CD4-positive, alpha-beta T cell treated with Interferon gamma for 1 hour (primary cell): ENCODE measurements at regions not wholly inside any gene's neighbourhood (a gene's known extent, or its start where the extent isn't known, plus 50 kb on each side); places are given as distances from the start of the nearest gene placed in this dataset.

Experiments used
- DNase-seq: peaks from one replicate; pipeline ENCODE4 v3.0.0-alpha.2; 2020

DNA sequence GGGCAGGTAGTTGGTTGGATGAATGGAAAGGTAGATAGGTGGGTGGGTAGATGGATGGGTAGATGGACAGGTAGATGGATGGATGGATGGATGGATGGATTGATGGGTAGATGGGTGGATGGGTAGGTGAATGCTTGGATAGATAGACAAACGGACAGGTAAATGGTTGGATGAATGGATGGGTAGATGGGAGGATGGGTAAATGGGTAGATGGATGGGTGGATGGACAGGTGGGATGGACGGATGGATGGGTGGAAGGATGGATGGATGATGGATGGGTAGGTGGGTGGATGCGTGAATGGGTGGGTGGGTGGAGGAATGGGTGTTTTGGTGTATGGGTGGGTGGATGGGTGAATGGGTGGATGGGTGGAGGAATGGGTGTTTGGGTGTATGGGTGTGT is 50.1 kb upstream of the ASAP2 start:
- no peak for DNase-seq

DNA sequence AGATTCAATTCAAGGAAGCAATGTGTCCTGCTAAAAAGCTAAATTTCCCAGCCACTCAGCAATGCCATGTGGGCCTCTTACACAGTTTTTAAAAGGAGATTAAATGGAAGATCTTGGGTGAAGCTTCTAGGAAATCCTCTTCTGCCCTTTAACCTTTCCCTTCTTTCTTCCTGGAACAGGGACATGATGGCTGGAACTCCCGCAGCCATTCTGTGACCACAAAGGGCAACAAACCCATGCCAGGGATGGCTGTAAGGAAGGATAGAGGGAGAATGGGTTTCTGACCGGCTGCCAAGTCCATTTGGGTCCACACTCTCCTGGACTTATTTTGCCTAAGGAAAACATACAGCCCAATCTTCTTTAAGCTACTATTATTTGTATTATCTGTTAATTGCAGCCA is 52.6 kb upstream of the ASAP2 start:
- no peak for DNase-seq

DNA sequence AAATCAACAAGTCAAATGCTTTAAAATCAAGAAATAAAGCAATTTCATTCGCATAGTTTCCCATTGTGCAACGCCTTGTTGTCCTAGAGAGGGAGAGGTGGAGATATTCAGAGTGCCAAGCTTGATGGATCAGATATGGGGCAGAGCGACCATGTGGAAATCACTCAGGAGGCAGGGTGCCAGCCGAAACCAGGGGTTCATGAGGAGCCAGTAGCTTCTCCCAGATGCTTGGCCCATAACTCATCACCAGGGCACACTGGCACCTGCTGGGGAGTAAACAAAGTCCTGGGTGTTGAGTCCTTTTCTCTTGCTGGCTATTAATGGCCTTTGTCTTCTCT is 53.0 kb upstream of the ASAP2 start:
- no peak for DNase-seq

DNA sequence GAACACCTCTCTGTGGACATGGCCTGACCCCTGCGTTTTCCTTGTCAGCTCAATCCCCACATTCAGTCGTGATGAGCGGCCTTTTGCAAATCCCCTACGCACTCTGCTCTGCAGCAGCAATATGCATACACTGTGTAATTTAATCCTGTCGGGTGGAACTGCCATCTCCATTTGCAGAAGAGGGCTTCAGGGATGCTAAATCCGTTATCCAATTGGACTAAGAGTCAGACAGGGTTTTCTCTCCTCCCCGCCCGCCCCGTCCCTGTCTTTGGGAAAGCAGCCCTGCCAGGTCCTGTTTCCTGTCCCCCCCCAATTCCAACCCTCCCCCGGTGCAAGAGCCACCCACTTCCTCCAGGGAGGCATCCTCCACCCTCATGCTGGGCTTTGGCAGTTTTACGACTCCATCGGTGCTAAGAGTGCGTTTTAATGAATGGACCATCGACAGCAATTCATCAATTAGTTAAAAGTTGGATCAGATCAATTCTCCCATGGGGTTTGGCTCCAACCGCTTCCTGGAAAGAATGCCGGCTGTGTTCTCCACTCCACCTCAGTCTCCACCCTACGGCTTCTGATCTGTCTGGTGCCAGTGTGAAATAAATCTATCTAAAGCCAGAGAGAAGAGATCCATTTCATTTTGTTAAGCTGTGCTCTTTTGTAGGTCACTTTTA is 53.5 kb upstream of the ASAP2 start:
- no peak for DNase-seq

DNA sequence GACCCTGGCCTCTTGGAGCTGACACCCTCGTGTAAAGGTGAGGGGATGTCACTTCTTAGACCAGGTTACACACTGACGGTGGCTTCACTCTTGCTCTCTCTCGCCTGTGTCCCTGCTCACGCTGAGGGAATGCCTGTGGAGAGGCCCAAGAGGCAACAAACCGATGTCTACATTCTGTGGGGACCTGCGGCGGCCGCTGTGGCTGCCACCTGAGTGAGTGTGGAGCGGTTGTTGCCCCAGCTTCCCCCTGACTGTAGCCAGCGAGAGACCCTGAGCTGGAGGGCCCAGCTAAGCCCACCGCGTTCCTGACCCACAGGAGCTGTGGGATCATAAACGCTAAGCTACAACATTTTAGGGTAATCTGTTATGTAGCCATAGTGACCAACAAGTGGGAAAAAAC is 55.7 kb upstream of the ASAP2 start:
- DNase-seq, result no peak

DNA sequence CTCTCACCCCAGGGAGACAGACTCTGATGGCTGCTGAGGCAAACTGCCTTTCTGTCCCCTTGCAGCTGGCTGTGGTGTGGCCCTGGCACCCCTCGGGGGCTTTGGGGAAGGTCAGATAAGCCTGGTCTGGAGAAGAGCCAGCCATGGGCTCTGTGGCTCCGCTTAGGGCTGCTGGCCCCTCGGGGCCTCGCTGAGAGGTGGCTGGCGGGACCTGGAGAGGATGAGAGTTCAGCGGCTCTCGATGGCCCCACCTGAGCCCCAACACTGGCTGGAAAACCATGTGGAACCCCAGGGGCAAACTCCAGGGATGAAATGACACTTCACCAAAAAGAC is 56.1 kb upstream of the ASAP2 start:
- no peak for DNase-seq

DNA sequence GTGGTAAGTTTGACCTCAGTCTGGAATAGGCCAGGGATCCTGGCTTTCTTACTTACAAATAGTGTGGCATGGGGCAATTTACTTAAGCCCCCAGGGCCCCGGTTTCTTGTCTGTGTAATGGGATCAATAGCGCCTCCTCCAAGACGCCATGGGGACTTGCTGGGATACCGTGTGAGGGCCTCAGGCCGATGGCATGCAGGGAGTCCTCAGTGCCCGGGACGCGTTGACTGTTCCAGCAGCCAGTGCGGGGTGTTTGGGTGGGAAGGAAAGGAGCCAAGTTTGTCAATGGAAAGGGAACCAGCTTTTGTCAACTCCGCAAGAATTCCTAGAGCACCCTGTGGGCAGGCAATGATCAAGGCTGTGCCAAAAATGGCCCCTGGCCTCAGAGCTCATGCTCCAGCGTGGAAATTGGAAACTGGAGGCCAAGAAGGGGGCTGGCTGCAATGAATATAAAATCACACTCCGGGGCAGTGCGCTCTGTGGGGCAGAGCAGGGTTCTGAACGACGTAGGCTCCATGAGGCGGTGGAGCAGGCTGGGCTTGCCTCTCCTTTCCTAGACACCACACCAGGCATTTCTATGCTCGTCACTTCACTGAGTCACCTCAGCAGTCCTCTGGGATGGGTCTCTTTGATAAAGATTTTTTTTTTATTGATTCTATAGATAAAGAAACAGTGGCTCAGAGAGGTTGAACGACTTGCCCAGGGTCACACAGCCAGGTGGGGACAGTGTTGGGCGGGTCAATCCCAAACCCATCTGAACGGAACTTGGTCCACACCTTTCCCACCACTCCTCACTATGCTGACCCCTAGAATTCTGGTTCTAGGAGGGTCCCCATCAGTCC is 56.7 kb upstream of the ASAP2 start:
- no peak for DNase-seq

DNA sequence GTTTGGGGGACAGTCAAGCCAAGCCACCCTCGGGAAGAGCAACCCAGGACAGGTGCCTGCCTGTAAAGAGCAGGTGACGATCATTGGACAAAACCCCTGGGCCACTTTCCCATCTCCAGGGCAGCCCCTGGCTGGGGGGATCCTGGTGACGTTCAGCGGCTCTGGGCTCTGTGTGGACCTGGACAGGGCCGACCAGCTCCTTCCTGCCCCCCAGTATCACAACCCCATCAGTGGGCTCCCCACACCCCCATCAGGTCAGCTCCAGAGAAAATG is 57.3 kb upstream of the ASAP2 start:
- DNase-seq, result no peak

DNA sequence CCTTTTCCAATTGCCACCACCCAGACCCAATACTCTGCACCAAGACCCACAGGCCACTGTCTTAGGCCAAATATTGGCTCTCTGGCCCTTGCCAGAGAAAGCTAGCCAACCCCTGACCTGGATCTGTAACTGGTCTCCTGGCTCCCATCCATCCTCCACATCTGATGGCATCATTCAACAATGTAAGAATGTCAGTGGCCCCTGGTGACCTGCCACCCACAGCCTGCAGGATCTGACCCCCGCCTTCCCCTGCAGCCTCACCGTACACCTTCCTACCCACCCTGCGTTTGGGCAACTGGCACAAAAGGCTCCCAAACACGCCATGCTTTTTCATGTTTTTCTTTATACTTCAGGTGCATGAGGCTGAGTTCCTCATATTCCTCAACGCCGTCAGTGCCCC is 60.0 kb upstream of the ASAP2 start:
- DNase-seq, result no peak

DNA sequence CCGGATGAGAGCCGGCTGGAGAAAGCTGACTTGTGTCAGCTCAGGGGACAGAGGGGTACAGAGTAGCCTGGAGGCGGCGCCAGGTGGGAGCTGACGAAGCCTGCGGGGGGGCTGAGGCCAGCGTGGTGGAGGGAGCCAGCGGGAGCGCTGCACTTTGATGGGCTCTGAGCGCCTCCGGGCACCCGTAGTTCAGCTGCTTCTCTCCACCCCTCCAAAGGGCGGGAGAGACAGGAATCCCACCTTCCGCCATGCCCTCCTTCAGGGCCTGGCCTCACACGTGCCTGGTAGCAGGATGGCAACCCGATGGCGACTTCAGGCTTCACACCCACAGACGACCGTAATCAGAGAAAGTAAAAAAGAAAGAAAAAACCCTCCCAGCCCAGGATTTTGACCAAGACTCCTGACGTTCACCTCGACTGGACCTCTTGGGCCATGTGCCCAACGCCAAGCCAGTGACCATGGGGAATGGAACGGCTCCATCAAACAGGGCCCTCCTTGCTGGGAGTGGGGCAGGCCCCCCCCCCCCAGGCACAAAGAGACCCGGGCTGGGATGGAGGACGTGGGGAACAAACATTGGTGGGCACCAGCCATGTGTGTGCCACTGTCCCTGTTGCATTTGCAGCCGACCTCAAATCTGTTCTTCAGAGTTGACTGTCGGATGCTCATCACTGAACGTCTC is 60.7 kb upstream of the ASAP2 start:
- DNase-seq, result no peak

DNA sequence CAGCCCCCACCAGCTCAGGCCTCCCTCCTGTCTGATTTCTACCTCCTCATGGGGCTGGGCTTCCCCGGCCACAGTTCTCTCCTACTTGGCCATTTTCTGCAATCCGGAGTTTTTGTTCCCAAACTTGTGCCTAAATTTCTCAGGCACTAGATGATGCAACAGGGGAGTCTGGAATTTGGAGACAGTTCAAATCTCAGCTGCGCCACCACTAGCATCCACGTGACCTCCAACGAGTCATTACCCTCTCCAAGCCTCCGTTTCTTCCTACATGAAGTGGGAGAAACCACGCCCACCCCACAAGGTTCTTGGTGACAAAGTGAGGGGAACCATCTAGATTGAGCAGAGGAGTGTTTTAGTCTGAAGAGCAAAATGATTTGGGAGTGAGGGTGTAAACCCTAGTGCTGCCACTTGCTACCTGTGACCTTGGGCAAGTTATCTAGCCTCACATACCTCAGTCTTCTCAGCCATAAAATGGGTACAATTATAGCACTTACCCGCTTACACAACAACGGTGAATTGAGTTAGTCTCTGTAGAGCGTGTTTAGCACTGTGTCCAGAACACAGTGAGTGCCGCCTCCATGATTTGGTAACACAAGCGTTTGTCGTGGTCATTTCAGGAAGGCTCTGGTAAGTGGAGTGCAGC is 61.4 kb upstream of the ASAP2 start:
- no peak for DNase-seq

DNA sequence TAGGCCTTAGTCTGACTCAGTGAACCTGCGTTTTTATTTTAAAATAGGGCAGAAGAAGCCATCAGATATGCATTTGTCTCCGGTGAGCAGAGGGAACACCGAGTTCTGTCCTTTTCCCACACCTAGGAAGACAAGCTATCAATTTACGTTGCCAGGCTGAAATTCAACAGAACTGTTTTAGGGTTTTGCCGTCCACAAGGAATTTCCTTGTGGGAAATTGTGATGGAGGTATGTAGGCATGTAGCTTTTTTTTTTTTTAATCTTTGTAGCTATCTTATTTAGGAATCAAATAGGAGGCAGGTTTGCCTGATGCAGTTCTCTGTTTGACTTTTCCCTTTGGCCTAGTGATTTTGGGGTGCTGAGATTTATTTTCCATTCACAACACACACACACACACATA is 62.0 kb upstream of the ASAP2 start:
- no peak for DNase-seq

DNA sequence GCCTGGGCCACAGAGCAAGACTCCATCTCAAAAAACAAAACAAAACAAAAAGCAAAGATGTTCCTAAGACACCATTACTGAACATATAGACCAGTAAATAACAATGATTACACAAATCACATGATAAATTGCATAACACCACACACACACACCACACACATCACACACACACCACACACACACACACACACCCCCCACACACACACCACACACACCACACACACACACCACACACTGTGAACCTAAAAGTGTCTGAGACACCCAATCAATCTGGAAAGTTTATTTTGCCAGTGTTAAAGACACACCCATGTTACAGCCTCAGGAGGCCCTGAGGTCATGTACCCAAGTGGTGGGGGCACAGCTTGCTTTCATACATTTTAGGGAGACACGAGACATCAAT is 62.6 kb upstream of the ASAP2 start:
- no peak for DNase-seq

DNA sequence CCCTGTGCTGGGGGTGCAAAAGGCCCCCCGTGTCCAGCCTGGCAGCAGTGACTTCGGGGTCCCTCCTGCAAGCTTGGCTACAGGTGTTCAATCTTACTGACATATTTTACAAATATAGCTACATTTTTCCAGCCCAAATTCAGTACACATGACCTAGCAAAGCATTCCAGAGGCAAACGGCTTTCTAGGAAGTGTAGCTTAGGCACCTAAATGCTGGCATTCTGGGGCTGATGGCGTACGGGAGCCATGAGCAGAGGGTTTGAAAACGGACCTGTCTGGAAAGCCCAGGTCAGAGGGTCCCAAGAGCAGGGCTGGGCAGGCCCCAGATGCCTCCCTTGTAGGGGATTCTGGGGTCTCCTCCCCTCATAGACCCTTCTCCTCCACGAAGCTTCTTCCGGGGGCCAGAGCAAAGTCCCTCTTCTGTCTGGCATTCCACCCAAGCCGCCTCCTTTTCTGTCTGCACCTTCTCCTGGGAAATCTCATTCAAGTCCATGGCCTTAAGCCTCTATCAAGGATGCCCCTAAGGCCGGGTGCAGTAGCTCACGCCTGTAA is 63.3 kb upstream of the ASAP2 start:
- DNase-seq, result no peak

DNA sequence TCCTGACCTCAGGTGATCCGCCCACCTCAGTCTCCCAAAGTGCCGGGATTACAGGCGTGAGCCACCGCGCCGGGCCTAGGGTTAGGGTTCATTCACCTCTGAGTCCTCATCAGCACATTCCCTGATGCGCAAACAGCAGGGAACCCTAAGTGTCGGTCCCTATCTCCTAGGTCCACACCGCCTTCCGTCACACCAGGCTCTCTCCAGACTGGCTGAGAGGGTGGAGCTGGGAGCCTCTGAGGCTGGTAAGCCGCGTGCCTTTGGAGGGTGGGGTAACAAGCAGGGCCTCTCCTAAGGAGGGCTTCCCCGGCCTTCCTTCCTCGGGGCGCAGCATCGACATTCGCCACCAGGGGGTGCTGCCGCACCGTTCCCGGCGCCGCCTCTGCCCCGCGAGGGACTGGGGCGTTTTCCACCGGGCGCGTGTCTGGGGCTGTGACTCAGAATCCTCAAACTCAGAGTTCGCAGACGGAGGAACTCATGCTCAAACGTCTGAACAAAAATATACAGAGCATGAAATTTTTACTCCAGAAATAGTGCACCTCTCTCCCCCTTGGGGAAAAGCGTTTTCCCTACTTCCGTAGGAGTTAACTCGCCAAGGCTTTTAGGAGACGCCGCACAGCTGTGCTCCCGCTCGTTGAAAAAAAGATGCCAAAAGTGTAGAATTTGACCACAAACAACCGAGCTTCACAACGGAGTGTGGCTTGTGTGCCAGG is 63.9 kb upstream of the ASAP2 start:
- peak; percentile 73 for DNase-seq

DNA sequence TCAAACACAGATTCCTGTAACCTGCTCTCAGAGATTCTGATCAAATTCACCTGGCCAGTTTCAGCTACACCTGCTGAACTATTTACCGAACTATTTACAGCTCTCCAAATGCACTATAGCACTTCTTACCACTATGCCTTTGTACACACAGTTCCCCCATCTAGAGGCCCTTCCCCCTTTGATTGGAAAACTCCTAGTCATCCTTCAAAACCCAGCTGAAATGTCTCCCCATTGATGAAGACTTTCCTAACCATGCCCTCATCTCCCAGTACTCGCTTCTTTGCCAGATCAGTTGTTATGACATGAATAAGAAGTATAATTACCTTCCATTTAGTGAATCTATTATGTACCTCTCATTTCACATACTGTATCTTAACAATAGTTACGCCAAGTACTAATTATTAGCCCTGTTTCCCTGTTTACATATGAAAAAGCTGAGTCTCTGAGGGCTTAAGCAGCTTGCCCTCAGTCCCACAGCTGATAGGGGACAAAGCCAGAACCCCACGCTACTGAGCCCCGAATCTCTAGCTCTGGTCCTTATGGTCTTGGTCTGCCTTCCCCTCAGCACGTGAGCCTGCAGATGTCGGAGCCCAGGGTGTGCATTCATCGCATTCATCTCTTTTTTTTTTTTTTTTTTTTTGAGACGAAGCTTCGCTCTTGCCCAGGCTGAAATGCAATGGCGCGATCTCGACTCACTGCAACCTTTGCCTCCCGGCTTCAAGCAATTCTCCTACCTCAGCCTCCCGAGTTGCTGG is 64.7 kb upstream of the ASAP2 start:
- DNase-seq, result no peak

DNA sequence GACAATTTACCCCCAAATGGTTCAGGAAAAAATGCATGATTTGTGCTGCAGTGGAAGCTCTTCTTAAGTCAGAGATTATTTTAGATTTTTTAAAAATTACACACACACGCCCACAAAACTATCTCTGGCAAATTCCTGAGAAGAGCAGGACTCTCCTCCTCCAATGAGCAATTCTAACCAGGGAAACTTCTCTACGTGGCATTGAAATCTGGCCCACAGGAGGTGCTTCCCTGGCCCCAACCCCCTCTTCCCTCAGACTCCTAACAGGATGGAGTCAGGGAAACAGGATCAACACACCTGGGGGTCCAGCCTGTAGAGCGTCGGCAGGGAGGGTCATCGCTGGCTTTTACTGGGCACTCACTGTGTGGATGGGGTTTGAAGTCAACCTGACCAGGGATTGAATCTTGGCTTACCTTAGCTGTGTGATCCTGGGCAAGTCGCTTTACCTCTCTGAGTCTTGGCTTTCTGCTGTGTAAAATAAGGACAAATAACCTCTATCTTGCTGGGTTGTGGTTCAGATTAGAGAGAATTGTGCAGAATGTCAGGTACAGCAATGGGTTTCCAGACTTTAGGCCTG is 65.4 kb upstream of the ASAP2 start:
- DNase-seq, result no peak

DNA sequence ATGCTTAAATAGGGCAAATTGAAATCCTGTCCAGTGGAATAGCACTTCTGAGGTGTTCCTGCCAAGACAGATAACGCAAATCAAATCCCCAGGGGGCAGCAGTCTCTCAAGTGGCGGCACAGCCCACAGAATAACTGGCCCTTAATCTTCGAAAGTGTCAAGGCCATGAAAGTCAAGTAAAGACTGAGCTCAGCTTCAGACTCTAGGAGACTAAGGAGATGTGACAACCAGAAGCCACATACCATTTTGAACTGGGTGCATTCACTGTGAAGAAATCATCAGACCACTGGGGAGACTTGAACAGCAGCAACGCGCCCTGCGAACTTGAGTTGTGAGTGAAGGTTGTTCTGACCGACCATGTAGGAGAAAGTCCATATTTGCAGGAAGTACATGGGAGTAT is 66.0 kb upstream of the ASAP2 start:
- DNase-seq, result no peak

DNA sequence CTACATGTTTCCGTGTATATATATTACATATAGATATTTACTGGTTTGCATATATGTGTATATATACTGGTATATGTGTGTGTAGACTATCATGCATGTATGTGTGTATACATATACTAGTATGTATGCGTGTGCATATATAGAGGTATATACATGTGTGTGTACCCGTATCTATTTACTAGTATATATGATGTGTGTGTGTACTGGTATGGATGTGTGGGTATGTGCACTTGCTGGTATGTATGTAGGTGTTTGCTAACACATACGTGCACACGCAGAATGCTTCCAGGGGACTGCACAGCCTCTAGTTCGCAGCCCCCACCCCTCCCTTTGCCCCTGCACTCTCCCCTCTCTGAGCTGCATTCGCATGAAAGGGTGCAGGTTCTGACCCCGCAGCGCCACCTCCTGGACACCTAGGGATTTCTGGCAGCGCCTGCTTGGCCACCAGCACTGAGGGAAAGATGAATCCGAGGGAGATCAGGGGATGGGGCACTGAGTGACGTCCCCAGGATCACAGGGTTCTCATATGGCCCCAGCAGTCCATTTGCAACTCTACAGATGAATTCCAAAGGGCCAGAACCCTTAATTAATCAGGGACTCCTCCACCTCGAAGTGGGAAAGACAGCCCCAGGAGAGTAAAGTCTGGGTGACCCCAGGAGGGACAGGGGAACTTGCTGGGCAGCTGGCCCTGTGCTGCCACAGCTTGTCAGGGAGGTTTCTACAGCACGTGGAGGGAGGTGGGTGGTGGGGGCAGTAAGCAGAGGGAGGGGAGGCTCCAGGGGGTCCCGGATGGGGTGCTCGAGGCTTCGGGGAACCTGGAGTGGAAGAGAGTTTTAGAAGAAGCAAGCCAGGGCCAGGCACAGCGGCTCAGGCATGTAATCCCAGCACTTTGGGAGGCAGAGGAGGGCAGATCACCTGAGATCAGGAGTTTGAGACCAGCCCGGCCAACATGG is 66.8 kb upstream of the ASAP2 start:
- peak; percentile 38 for DNase-seq

DNA sequence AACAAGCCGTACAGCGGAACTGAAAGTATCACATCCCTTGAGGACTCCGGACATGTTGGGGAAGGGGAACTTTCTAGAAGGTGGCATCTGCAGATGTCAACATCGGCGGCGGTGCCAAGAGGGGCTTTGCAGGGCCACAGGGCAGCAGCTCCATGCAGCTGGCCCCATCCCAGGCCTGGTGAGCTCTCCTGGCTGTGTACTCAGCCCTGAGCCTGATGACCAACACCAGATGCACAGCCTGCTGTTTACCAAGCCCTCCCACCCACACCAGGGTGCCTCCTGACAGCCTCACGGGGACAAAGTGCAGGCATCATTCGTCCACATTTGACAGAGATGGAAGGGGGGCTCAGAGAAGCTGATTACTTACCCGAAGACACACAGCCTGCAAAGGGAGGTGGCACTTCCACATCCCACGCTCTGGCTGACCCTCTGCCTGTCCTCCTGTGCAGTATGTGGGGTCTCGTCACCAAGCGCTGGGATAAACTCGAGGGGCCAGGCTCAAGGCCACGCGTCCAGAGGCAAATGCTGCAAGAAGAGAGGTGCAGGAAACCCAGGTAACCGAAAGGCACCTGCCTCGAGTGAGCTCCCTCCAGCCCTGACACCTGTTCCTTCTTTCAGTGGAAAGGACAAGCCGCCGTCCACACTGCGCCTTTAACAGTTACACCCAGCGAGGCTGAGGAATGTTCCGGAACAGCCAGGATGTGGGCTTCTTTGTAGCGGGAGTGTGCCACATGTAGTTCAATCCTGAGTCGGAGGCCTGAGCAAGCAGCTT is 69.0 kb upstream of the ASAP2 start:
- DNase-seq, result no peak
